ENCODE measurements at regions not wholly inside any gene's neighbourhood (a gene's known extent, or its start where the extent isn't known, plus 50 kb on each side); places are given as distances from the start of the nearest gene placed in this dataset.

- ChIA-PET CTCF (no interaction called here), POLR2A (interaction anchor here (0.8 kb wide), 1 partner anchor 15 kb away, joined by 3 read pairs; no protein-coding TSS in a partner anchor)
- Histone ChIP-seq H3K27me3 (ENCODE audit: control insufficient read depth in 1 of 2, insufficient read depth in 2 of 2, low read length in 2 of 2) (no peaks in the 10 kb centered on the region), H3K36me3 (ENCODE audit: insufficient read depth, low read length) (no peaks in the 10 kb centered on the region), H3K27ac (ENCODE audit: low read depth in 1 of 2, low read length in 2 of 2) (no peak overlapping the region), H3K9me3 (ENCODE audit: control insufficient read depth in 1 of 2, insufficient read depth in 1 of 2, low read length in 2 of 2) (no peaks in the 10 kb centered on the region), H3K4me1 (ENCODE audit: insufficient read depth, low read length) (peaks cover 3% of the 10 kb centered on the region), H3K4me3 (ENCODE audit: low read length) (no peak overlapping the region)
- intact Hi-C loops (cut with DNase I, micrococcal nuclease), result no loop called here
- Mint-ChIP-seq H3K9me3 (no peaks in the 10 kb centered on the region), H3K27me3 (no peaks in the 10 kb centered on the region), H3K4me1 (ENCODE audit: low read depth) (peaks cover 12% of the 10 kb centered on the region), H3K36me3 (ENCODE audit: low read depth) (no peaks in the 10 kb centered on the region), H3K27ac (no peak overlapping the region), H3K4me3 (no peak overlapping the region)
- DNase-seq (no peak), ATAC-seq (ENCODE audit: poor library complexity) (no peak)
- TF ChIP-seq CTCF (IDR thresholded peaks at IDR 0.05), result no peak
Observed at GRCh38 chr2:147648471-147648870, 196.4 kb upstream of the ACVR2A start.

GRCh38 chr2:147647816-147648215 is 197.0 kb upstream of the ACVR2A start:
- Mint-ChIP-seq H3K27ac (no peak overlapping the region), H3K4me3 (no peak overlapping the region), H3K36me3 (ENCODE audit: low read depth) (no peaks in the 10 kb centered on the region), H3K4me1 (ENCODE audit: low read depth) (peaks cover 12% of the 10 kb centered on the region), H3K9me3 (no peaks in the 10 kb centered on the region), H3K27me3 (no peaks in the 10 kb centered on the region)
- POLR2A ChIA-PET, result no interaction called here
- CTCF ChIA-PET, result no interaction called here
- Histone ChIP-seq H3K9me3 (ENCODE audit: control insufficient read depth in 1 of 2, insufficient read depth in 1 of 2, low read length in 2 of 2) (no peaks in the 10 kb centered on the region), H3K36me3 (ENCODE audit: insufficient read depth, low read length) (no peaks in the 10 kb centered on the region), H3K27me3 (ENCODE audit: control insufficient read depth in 1 of 2, insufficient read depth in 2 of 2, low read length in 2 of 2) (no peaks in the 10 kb centered on the region), H3K4me3 (ENCODE audit: low read length) (no peak overlapping the region), H3K4me1 (ENCODE audit: insufficient read depth, low read length) (peaks cover 3% of the 10 kb centered on the region), H3K27ac (ENCODE audit: low read depth in 1 of 2, low read length in 2 of 2) (no peak overlapping the region)
- no peak for DNase-seq
- no peak for ATAC-seq (ENCODE audit: poor library complexity)
- intact Hi-C loops (cut with DNase I, micrococcal nuclease), result no loop called here
- no peak for TF ChIP-seq CTCF (IDR thresholded peaks at IDR 0.05)

GRCh38 chr2:147646818-147647468 is 197.9 kb upstream of the ACVR2A start:
- Histone ChIP-seq H3K36me3 (ENCODE audit: insufficient read depth, low read length) (no peaks in the 10 kb centered on the region), H3K27ac (ENCODE audit: low read depth in 1 of 2, low read length in 2 of 2) (no peak overlapping the region), H3K9me3 (ENCODE audit: control insufficient read depth in 1 of 2, insufficient read depth in 1 of 2, low read length in 2 of 2) (no peaks in the 10 kb centered on the region), H3K4me3 (ENCODE audit: low read length) (no peak overlapping the region), H3K27me3 (ENCODE audit: control insufficient read depth in 1 of 2, insufficient read depth in 2 of 2, low read length in 2 of 2) (no peaks in the 10 kb centered on the region), H3K4me1 (ENCODE audit: insufficient read depth, low read length) (peaks cover 3% of the 10 kb centered on the region)
- Mint-ChIP-seq H3K36me3 (ENCODE audit: low read depth) (no peaks in the 10 kb centered on the region), H3K4me3 (no peak overlapping the region), H3K4me1 (ENCODE audit: low read depth) (peaks cover 12% of the 10 kb centered on the region), H3K9me3 (no peaks in the 10 kb centered on the region), H3K27me3 (no peaks in the 10 kb centered on the region), H3K27ac (no peak overlapping the region)
- CTCF ChIA-PET, result no interaction called here
- POLR2A ChIA-PET, result no interaction called here
- ATAC-seq (ENCODE audit: poor library complexity) (no peak), DNase-seq (no peak)
- no peak for TF ChIP-seq CTCF (IDR thresholded peaks at IDR 0.05)
- intact Hi-C loops (cut with DNase I, micrococcal nuclease), result no loop called here
